IMR-90 (cell line): ENCODE measurements at regions not wholly inside any gene's neighbourhood (a gene's known extent, or its start where the extent isn't known, plus 50 kb on each side); places are given as distances from the start of the nearest gene placed in this dataset.

ENCODE experiments used
- ATAC-seq: fragments of 200-7000 bp; cut with Tn5 transposase; 2 replicates; pipeline ENCODE4 v1.9.1; 2020; ENCODE audit warnings: low read depth, mild to moderate bottlenecking, moderate library complexity
- BruUV-seq: library from RNA; stranded (reverse); fragments of 400-500 nt; replicated peaks from 2 replicates; lab custom pipeline; 2021; lab: Mats Ljungman, UMichigan
- CTCF ChIA-PET: fragments of 300-600 bp; formaldehyde crosslinking; extraction: SDS; loops from one replicate; lab custom pipeline; 2021; ENCODE audit warnings: antibody characterized with exemption; lab: Yijun Ruan, JAX
- POLR2A ChIA-PET: fragments of 300-600 bp; sonication (Branson Sonifier 250); formaldehyde crosslinking; loops from one replicate; lab custom pipeline; 2022; ENCODE audit warnings: antibody characterized with exemption; ENCODE audit not compliant: unreplicated experiment; lab: Charles Lee
- DNase-seq: peaks from one replicate; pipeline ENCODE4 v3.0.0; 2013
- H2AFZ ChIP-seq: replicated peaks from 2 replicates; pipeline ENCODE3; 2013; ENCODE audit warnings: low read length, mild to moderate bottlenecking; ENCODE audit not compliant: poor library complexity
- H2AK5ac ChIP-seq: 2 replicates; pipeline ENCODE4 v1.6.1; 2013; ENCODE audit warnings: low read depth, low read length, inconsistent platforms
- H2AK9ac ChIP-seq: replicated peaks from 2 replicates; pipeline ENCODE3; 2013; ENCODE audit warnings: mild to moderate bottlenecking, low read depth, low read length, moderate library complexity; ENCODE audit not compliant: poor library complexity
- H2BK120ac ChIP-seq: 2 replicates; pipeline ENCODE4 v1.6.1; 2013; ENCODE audit warnings: low read depth, low read length, inconsistent platforms
- H2BK15ac ChIP-seq: 3 replicates; pipeline ENCODE4 v1.6.1; 2013; ENCODE audit warnings: low read depth, low read length, inconsistent platforms
- H2BK20ac ChIP-seq: 2 replicates; pipeline ENCODE4 v1.6.1; 2013; ENCODE audit warnings: low read depth, mild to moderate bottlenecking, inconsistent platforms, low read length, moderate library complexity
- H2BK5ac ChIP-seq: 2 replicates; pipeline ENCODE4 v1.6.1; 2013; ENCODE audit warnings: mild to moderate bottlenecking, low read depth, low read length, inconsistent platforms; ENCODE audit not compliant: poor library complexity, severe bottlenecking
- H3K14ac ChIP-seq: replicated peaks from 2 replicates; pipeline ENCODE4 v1.6.1; 2013; ENCODE audit warnings: low read depth, low read length, inconsistent platforms
- H3K18ac ChIP-seq: 2 replicates; pipeline ENCODE4 v1.6.1; 2013; ENCODE audit warnings: low read depth, low read length, control low read depth
- H3K23ac ChIP-seq: 2 replicates; pipeline ENCODE4 v1.6.1; 2013; ENCODE audit warnings: low read depth, low read length, inconsistent platforms
- H3K27ac ChIP-seq: 2 replicates; pipeline ENCODE4 v1.5.1; 2013; ENCODE audit warnings: mild to moderate bottlenecking, control low read depth, low read length; ENCODE audit not compliant: insufficient read depth
- H3K27me3 ChIP-seq: 2 replicates; pipeline ENCODE4 v1.6.1; 2013; ENCODE audit warnings: low read length; ENCODE audit not compliant: control insufficient read depth, insufficient read depth
- H3K36me3 ChIP-seq: 2 replicates; pipeline ENCODE4 v1.6.1; 2013; ENCODE audit warnings: low read length, mixed read lengths; ENCODE audit not compliant: control insufficient read depth, insufficient read depth
- H3K4ac ChIP-seq: 2 replicates; pipeline ENCODE4 v1.6.1; 2013; ENCODE audit warnings: low read depth, low read length, inconsistent platforms
- H3K4me1 ChIP-seq: 2 replicates; pipeline ENCODE4 v1.6.1; 2013; ENCODE audit warnings: low read length, mixed read lengths; ENCODE audit not compliant: control insufficient read depth, insufficient read depth
- H3K4me2 ChIP-seq: 2 replicates; pipeline ENCODE4 v1.6.1; 2013; ENCODE audit warnings: low read depth, mild to moderate bottlenecking, control low read depth, low read length, moderate library complexity
- H3K4me3 ChIP-seq: 2 replicates; pipeline ENCODE4 v1.5.1; 2013; ENCODE audit warnings: low read depth, mild to moderate bottlenecking, control low read depth, low read length, moderate library complexity; ENCODE audit not compliant: insufficient read depth
- H3K56ac ChIP-seq: 2 replicates; pipeline ENCODE4 v1.6.1; 2013; ENCODE audit warnings: low read length, inconsistent platforms; ENCODE audit not compliant: insufficient read depth; ENCODE audit errors: extremely low read depth
- H3K79me1 ChIP-seq, 2 experiments: 2 replicates each; pipeline ENCODE4 v1.6.1; 2013; ENCODE audit warnings: low read length in 2 of 2, inconsistent platforms in 1 of 2, low read depth in 1 of 2
- H3K9ac ChIP-seq: 2 replicates; pipeline ENCODE4 v1.6.1; 2013; ENCODE audit warnings: low read depth, low read length, control low read depth
- H3K9me1 ChIP-seq: 2 replicates; pipeline ENCODE4 v1.6.1; 2013; ENCODE audit warnings: low read length, inconsistent platforms; ENCODE audit not compliant: insufficient read depth
- H3K9me3 ChIP-seq: 2 replicates; pipeline ENCODE4 v1.6.1; 2013; ENCODE audit warnings: low read length; ENCODE audit not compliant: control insufficient read depth, insufficient read depth
- H4K20me1 ChIP-seq: 2 replicates; pipeline ENCODE4 v1.6.1; 2013; ENCODE audit warnings: low read length, inconsistent platforms; ENCODE audit not compliant: insufficient read depth
- H4K5ac ChIP-seq: 2 replicates; pipeline ENCODE4 v1.6.1; 2013; ENCODE audit warnings: mild to moderate bottlenecking, low read depth, low read length, control low read depth
- H4K8ac ChIP-seq, 2 experiments: 2 replicates each; pipeline ENCODE4 v1.6.1; 2013; ENCODE audit warnings: low read depth in 2 of 2, low read length in 2 of 2, control low read depth in 1 of 2, inconsistent platforms in 1 of 2
- H4K91ac ChIP-seq: 2 replicates; pipeline ENCODE4 v1.6.1; 2013; ENCODE audit warnings: low read depth, low read length, inconsistent platforms; ENCODE audit not compliant: insufficient read depth
- BHLHE40 ChIP-seq: fragments of 150-350 bp; IDR thresholded peaks from 2 replicates; pipeline ENCODE4 v1.6.1; 2016; ENCODE audit warnings: mild to moderate bottlenecking, low read depth, low read length
- CHD1 ChIP-seq: IDR thresholded peaks from 2 replicates; pipeline ENCODE4 v1.6.1; 2012; ENCODE audit warnings: low read depth, low read length, improper control_type of control experiment
- FOS ChIP-seq: fragments of 150-350 bp; IDR thresholded peaks from 2 replicates; pipeline ENCODE4 v1.6.1; 2016; ENCODE audit warnings: low read depth, low read length
- MXI1 ChIP-seq: IDR thresholded peaks from 2 replicates; pipeline ENCODE4 v1.6.1; 2012; ENCODE audit warnings: low read depth, mild to moderate bottlenecking, low read length, moderate library complexity, borderline replicate concordance
- POLR2A ChIP-seq: IDR thresholded peaks from 2 replicates; pipeline ENCODE4 v1.6.1; 2012; ENCODE audit warnings: mild to moderate bottlenecking, low read depth, low read length
- RAD21 ChIP-seq: IDR thresholded peaks from 2 replicates; pipeline ENCODE4 v1.6.1; 2012; ENCODE audit warnings: low read length, improper control_type of control experiment
- RCOR1 ChIP-seq: IDR thresholded peaks from 2 replicates; pipeline ENCODE4 v1.6.1; 2012; ENCODE audit warnings: mild to moderate bottlenecking, low read length, improper control_type of control experiment; ENCODE audit not compliant: insufficient replicate concordance
- RFX5 ChIP-seq: IDR thresholded peaks from 2 replicates; pipeline ENCODE4 v1.8.0; 2012; ENCODE audit warnings: low read depth, mild to moderate bottlenecking, low read length, moderate library complexity
- SMC3 ChIP-seq: fragments of 150-350 bp; IDR thresholded peaks from 2 replicates; pipeline ENCODE4 v1.6.1; 2016; ENCODE audit warnings: low read depth, mild to moderate bottlenecking, antibody characterized with exemption, low read length, moderate library complexity
- WGBS, 2 experiments: methylation state at CpG; one replicate each; pipeline versions ENCODE4 v1.1.5 to v1.1.7; 2013; ENCODE audit warnings: missing lambda C conversion rate in 2 of 2; ENCODE audit not compliant: insufficient read length in 1 of 2; ENCODE audit errors: extremely low coverage in 2 of 2; 5-methylcytosine and 5-hydroxymethylcytosine counted together
- dilution Hi-C: fragments of 300-500 bp; cut with HindIII; formaldehyde crosslinking; loops from one replicate; pipeline ENCODE4 v1.14.3; 2018; ENCODE audit warnings: low sequenced_read_pairs; ENCODE audit not compliant: unreplicated experiment
- in situ Hi-C: fragments of 300-500 bp; cut with MboI; formaldehyde crosslinking; loops from 3 replicates; pipeline ENCODE4 v1.14.3; 2019; ENCODE audit warnings: low sequenced_read_pairs, inconsistent platforms, mixed read lengths
- intact Hi-C: fragments of 100-400 bp; cut with micrococcal nuclease; formaldehyde crosslinking; loops from 2 replicates; pipeline ENCODE4 v1.10.0; 2022
- TF ChIP-seq, protein P1 (sequence below): fragments of 150-350 bp; IDR thresholded peaks from 2 replicates; pipeline ENCODE4 v1.6.1; 2016; ENCODE audit warnings: low read depth, mild to moderate bottlenecking, low read length, moderate library complexity, borderline replicate concordance

DNA sequence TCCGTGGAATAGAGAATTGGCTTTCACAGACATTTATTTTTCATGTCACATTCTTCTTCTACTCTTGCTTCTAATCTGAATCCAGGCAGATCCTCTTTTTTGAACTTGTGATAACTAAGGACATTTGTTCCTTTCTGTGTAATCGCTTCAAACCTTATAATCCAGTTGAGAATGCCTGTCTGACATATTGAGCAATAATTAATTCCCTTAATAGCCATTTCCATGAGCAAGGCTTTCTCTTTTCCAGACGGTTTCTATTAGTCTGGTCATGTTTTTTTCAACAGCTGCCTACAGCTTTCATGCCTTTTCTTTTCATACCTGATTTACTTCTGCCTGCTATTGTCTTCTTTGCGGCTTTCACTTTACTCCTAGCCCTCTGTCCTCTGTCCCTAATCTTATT, 163.4 kb downstream of the CYYR1 start:
- Histone ChIP-seq H2AK9ac (no peak overlapping the region), H4K20me1 (no peaks in the 10 kb centered on the region), H3K36me3 (no peaks in the 10 kb centered on the region), H3K27ac (no peak overlapping the region), H3K9me3 (no peaks in the 10 kb centered on the region), H4K8ac (no peak overlapping the region), H2BK15ac (no peak overlapping the region), H2AK5ac (no peak overlapping the region), H3K56ac (no peak overlapping the region), H3K9ac (no peak overlapping the region), H2BK5ac (no peak overlapping the region), H3K27me3 (no peaks in the 10 kb centered on the region), H3K14ac (no peak overlapping the region), H3K18ac (no peak overlapping the region), H3K4ac (no peak overlapping the region), H2BK20ac (no peak overlapping the region), H4K91ac (no peak overlapping the region), H4K5ac (no peak overlapping the region), H3K4me3 (no peak overlapping the region), H3K79me1 (no peaks in the 10 kb centered on the region), H2BK120ac (no peak overlapping the region), H3K23ac (no peak overlapping the region), H3K4me2 (no peak overlapping the region), H3K4me1 (no peaks in the 10 kb centered on the region), H3K9me1 (no peaks in the 10 kb centered on the region), H2AFZ (no peak overlapping the region)
- intact Hi-C loops, result no loop called here
- dilution Hi-C loops, result no loop called here
- no peak for TF ChIP-seq BHLHE40
- TF ChIP-seq RFX5, result no peak
- no peak for TF ChIP-seq MXI1
- no peak for TF ChIP-seq POLR2A
- TF ChIP-seq RCOR1, result no peak
- no peak for TF ChIP-seq CHD1
- TF ChIP-seq, protein P1, sequence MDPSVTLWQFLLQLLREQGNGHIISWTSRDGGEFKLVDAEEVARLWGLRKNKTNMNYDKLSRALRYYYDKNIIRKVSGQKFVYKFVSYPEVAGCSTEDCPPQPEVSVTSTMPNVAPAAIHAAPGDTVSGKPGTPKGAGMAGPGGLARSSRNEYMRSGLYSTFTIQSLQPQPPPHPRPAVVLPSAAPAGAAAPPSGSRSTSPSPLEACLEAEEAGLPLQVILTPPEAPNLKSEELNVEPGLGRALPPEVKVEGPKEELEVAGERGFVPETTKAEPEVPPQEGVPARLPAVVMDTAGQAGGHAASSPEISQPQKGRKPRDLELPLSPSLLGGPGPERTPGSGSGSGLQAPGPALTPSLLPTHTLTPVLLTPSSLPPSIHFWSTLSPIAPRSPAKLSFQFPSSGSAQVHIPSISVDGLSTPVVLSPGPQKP, result no peak
- TF ChIP-seq RAD21, result no peak
- TF ChIP-seq FOS, result no peak
- TF ChIP-seq SMC3, result no peak
- no TSS peak for BruUV-seq
- 42% methylated on average over 2 of the region's 4 CpGs; no CpG with 5 or more reads in 1 of the 2 experiments for WGBS, 2 experiments
- POLR2A ChIA-PET, result no interaction called here
- in situ Hi-C loops, result no loop called here
- CTCF ChIA-PET, result no interaction called here
- ATAC-seq (no peak), DNase-seq (no peak)
